SK-N-SH treated with all-trans-retinoic acid at 6 μM for 48 hours (cell line): ENCODE measurements at regions not wholly inside any gene's neighbourhood (a gene's known extent, or its start where the extent isn't known, plus 50 kb on each side); places are given as distances from the start of the nearest gene placed in this dataset.

Experiments used
- ATAC-seq: fragments of 200-7000 bp; cut with Tn5 transposase; 3 replicates; pipeline ENCODE4 v1.9.1; 2020; ENCODE audit warnings: mild to moderate bottlenecking, moderate library complexity
- ARNTL ChIP-seq: fragments of 450-650 bp; formaldehyde crosslinking; IDR thresholded peaks from 2 replicates; pipeline ENCODE4 v1.5.0; 2020; ENCODE audit warnings: low read depth, mild to moderate bottlenecking, moderate library complexity, borderline replicate concordance
- BACH2 ChIP-seq: fragments of 250-450 bp; sonication (Bioruptor Pico); IDR thresholded peaks from 2 replicates; pipeline ENCODE4 v1.9.0; 2021; ENCODE audit warnings: mild to moderate bottlenecking, borderline replicate concordance
- CSDC2 ChIP-seq: fragments of 250-450 bp; sonication (Bioruptor Pico); IDR thresholded peaks from 2 replicates; pipeline ENCODE4 v1.5.0; 2020; ENCODE audit warnings: mild to moderate bottlenecking, moderate library complexity
- ESRRG ChIP-seq: fragments of 250-450 bp; sonication (Bioruptor Pico); IDR thresholded peaks from 2 replicates; pipeline ENCODE4 v1.6.1; 2021; ENCODE audit warnings: mild to moderate bottlenecking
- GLIS3 ChIP-seq: fragments of 250-450 bp; sonication (Bioruptor Pico); IDR thresholded peaks from 2 replicates; pipeline ENCODE4 v1.5.0; 2020; ENCODE audit warnings: mild to moderate bottlenecking, moderate library complexity
- ISL1 ChIP-seq: fragments of 250-450 bp; sonication (Bioruptor Pico); IDR thresholded peaks from 2 replicates; pipeline ENCODE4 v2.1.2; 2022; ENCODE audit warnings: mild to moderate bottlenecking, moderate library complexity
- OSR1 ChIP-seq: fragments of 250-450 bp; sonication (Bioruptor Pico); IDR thresholded peaks from 2 replicates; pipeline ENCODE4 v1.8.0; 2022; ENCODE audit warnings: moderate library complexity, mild to moderate bottlenecking, inconsistent platforms
- PPARA ChIP-seq: fragments of 250-450 bp; sonication (Bioruptor Pico); IDR thresholded peaks from 2 replicates; pipeline ENCODE4 v1.5.0; 2020; ENCODE audit warnings: mild to moderate bottlenecking, borderline replicate concordance
- RARB ChIP-seq: fragments of 250-450 bp; sonication (Bioruptor Pico); IDR thresholded peaks from 2 replicates; pipeline ENCODE4 v1.8.0; 2021; ENCODE audit warnings: mild to moderate bottlenecking, moderate library complexity
- SNAI2 ChIP-seq: fragments of 250-450 bp; sonication (Bioruptor Pico); IDR thresholded peaks from 2 replicates; pipeline ENCODE4 v1.5.0; 2020; ENCODE audit warnings: mild to moderate bottlenecking, moderate library complexity
- TCF4 ChIP-seq: fragments of 250-450 bp; sonication (Bioruptor Pico); IDR thresholded peaks from 2 replicates; pipeline ENCODE4 v1.8.0; 2021; ENCODE audit warnings: mild to moderate bottlenecking, moderate library complexity, borderline replicate concordance
- TOX ChIP-seq: fragments of 250-450 bp; sonication (Bioruptor Pico); IDR thresholded peaks from 2 replicates; pipeline ENCODE4 v1.8.0; 2021; ENCODE audit warnings: mild to moderate bottlenecking, moderate library complexity, borderline replicate concordance
- ZC3H10 ChIP-seq: fragments of 250-450 bp; sonication (Bioruptor Pico); IDR thresholded peaks from 2 replicates; pipeline ENCODE4 v1.5.1; 2021; ENCODE audit warnings: mild to moderate bottlenecking, moderate library complexity
- ZFP3 ChIP-seq: fragments of 250-450 bp; sonication (Bioruptor Pico); IDR thresholded peaks from 2 replicates; pipeline ENCODE4 v1.5.0; 2020; ENCODE audit warnings: mild to moderate bottlenecking, moderate library complexity
- ZFP30 ChIP-seq: fragments of 450-650 bp; formaldehyde crosslinking; IDR thresholded peaks from 2 replicates; pipeline ENCODE4 v1.5.0; 2022; ENCODE audit warnings: mild to moderate bottlenecking, moderate library complexity
- ZNF565 ChIP-seq: fragments of 450-650 bp; formaldehyde crosslinking; conservative IDR thresholded peaks from 2 replicates; pipeline ENCODE4 v1.5.0; 2020; ENCODE audit warnings: low read depth, mild to moderate bottlenecking, moderate library complexity
- ZNF70 ChIP-seq: fragments of 450-650 bp; formaldehyde crosslinking; IDR thresholded peaks from 2 replicates; pipeline ENCODE4 v1.5.0; 2020; ENCODE audit warnings: mild to moderate bottlenecking, moderate library complexity
- ZNF8 ChIP-seq: fragments of 450-650 bp; formaldehyde crosslinking; IDR thresholded peaks from 2 replicates; pipeline ENCODE4 v1.5.0; 2020; ENCODE audit warnings: mild to moderate bottlenecking, moderate library complexity
- TF ChIP-seq, protein P1 (sequence below): fragments of 250-450 bp; sonication (Bioruptor Pico); IDR thresholded peaks from 2 replicates; pipeline ENCODE4 v1.5.1; 2021; ENCODE audit warnings: mild to moderate bottlenecking, moderate library complexity
- TF ChIP-seq, protein P2 (sequence below): fragments of 250-450 bp; sonication (Bioruptor Pico); IDR thresholded peaks from 2 replicates; pipeline ENCODE4 v1.8.0; 2020; ENCODE audit warnings: mild to moderate bottlenecking, moderate library complexity, borderline replicate concordance
- TF ChIP-seq, protein P3 (sequence below): fragments of 250-450 bp; sonication (Bioruptor Pico); IDR thresholded peaks from 2 replicates; pipeline ENCODE4 v1.5.1; 2020; ENCODE audit warnings: low read depth, mild to moderate bottlenecking, moderate library complexity
- TF ChIP-seq, protein P4 (sequence below): fragments of 250-450 bp; sonication (Bioruptor Pico); IDR thresholded peaks from 2 replicates; pipeline ENCODE4 v1.8.0; 2021; ENCODE audit warnings: low read depth, mild to moderate bottlenecking, moderate library complexity, borderline replicate concordance
- TF ChIP-seq, protein P5 (sequence below): fragments of 250-450 bp; sonication (Bioruptor Pico); IDR thresholded peaks from 2 replicates; pipeline ENCODE4 v1.5.0; 2020; ENCODE audit warnings: mild to moderate bottlenecking, moderate library complexity

DNA sequence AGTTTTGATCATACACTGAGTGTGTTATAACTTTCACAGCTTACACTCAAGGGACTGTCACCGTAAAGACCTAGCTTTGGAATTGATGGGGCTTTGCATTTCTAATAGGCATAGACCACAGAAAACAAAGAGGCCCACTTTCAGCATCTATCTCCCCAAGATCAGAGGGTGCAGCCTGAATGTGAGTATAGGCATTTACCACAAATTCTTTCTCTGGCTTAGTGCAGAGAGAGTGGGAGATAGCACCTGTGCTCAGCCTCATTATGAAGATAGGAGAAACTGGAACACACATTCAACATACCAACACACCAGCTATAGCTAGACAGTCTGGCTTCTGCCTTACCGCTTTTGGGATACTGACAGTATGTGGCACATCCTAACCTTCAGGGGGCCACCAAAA, 783.4 kb upstream of the GRAMD2B start:
- TF ChIP-seq, protein P1, sequence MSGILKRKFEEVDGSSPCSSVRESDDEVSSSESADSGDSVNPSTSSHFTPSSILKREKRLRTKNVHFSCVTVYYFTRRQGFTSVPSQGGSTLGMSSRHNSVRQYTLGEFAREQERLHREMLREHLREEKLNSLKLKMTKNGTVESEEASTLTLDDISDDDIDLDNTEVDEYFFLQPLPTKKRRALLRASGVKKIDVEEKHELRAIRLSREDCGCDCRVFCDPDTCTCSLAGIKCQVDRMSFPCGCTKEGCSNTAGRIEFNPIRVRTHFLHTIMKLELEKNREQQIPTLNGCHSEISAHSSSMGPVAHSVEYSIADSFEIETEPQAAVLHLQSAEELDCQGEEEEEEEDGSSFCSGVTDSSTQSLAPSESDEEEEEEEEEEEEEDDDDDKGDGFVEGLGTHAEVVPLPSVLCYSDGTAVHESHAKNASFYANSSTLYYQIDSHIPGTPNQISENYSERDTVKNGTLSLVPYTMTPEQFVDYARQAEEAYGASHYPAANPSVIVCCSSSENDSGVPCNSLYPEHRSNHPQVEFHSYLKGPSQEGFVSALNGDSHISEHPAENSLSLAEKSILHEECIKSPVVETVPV: no peak
- TF ChIP-seq TOX (CRISPR knock-in tag): no peak
- TF ChIP-seq ESRRG (CRISPR knock-in tag): no peak
- TF ChIP-seq, protein P2, sequence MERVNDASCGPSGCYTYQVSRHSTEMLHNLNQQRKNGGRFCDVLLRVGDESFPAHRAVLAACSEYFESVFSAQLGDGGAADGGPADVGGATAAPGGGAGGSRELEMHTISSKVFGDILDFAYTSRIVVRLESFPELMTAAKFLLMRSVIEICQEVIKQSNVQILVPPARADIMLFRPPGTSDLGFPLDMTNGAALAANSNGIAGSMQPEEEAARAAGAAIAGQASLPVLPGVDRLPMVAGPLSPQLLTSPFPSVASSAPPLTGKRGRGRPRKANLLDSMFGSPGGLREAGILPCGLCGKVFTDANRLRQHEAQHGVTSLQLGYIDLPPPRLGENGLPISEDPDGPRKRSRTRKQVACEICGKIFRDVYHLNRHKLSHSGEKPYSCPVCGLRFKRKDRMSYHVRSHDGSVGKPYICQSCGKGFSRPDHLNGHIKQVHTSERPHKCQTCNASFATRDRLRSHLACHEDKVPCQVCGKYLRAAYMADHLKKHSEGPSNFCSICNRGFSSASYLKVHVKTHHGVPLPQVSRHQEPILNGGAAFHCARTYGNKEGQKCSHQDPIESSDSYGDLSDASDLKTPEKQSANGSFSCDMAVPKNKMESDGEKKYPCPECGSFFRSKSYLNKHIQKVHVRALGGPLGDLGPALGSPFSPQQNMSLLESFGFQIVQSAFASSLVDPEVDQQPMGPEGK (CRISPR knock-in tag): no peak
- TF ChIP-seq PPARA (CRISPR knock-in tag): no peak
- TF ChIP-seq ZNF8: no peak
- TF ChIP-seq RARB: no peak
- no peak for TF ChIP-seq ISL1 (CRISPR knock-in tag)
- no peak for TF ChIP-seq OSR1 (CRISPR knock-in tag)
- no peak for TF ChIP-seq ZFP30 (CRISPR knock-in tag)
- TF ChIP-seq ARNTL (CRISPR knock-in tag): no peak
- no peak for TF ChIP-seq ZC3H10 (CRISPR knock-in tag)
- TF ChIP-seq ZNF565 (CRISPR knock-in tag): no peak
- TF ChIP-seq BACH2 (CRISPR knock-in tag): no peak
- TF ChIP-seq GLIS3 (CRISPR knock-in tag): no peak
- TF ChIP-seq CSDC2 (CRISPR knock-in tag): no peak
- TF ChIP-seq ZNF70 (CRISPR knock-in tag): no peak
- TF ChIP-seq, protein P3, sequence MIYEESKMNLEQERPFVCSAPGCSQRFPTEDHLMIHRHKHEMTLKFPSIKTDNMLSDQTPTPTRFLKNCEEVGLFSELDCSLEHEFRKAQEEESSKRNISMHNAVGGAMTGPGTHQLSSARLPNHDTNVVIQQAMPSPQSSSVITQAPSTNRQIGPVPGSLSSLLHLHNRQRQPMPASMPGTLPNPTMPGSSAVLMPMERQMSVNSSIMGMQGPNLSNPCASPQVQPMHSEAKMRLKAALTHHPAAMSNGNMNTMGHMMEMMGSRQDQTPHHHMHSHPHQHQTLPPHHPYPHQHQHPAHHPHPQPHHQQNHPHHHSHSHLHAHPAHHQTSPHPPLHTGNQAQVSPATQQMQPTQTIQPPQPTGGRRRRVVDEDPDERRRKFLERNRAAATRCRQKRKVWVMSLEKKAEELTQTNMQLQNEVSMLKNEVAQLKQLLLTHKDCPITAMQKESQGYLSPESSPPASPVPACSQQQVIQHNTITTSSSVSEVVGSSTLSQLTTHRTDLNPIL (CRISPR knock-in tag): no peak
- no peak for ATAC-seq

DNA sequence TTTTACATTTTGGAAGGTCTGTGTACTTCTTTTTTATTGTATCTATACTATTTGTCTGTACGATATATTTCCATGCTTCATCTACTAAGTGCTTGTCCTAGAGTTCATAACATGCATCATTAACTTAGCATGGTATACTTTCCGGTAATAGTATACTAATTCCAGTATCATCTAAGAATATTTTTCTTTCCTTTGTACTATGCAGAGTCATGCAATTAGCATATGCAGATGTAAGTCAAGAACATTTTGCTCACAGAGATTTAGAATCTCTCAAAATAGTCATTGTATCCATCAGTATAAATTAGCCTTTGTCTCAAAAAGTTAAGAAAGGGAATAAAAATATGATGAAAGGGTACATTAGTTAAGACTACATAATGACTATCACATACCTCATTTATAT, 770.4 kb upstream of the GRAMD2B start:
- TF ChIP-seq TCF4: no peak
- TF ChIP-seq ESRRG (CRISPR knock-in tag): no peak
- TF ChIP-seq ZFP30 (CRISPR knock-in tag): no peak
- no peak for TF ChIP-seq ISL1 (CRISPR knock-in tag)
- no peak for TF ChIP-seq SNAI2 (CRISPR knock-in tag)
- TF ChIP-seq ZFP3 (CRISPR knock-in tag): no peak
- TF ChIP-seq, protein P3 (CRISPR knock-in tag): no peak
- TF ChIP-seq, protein P4, sequence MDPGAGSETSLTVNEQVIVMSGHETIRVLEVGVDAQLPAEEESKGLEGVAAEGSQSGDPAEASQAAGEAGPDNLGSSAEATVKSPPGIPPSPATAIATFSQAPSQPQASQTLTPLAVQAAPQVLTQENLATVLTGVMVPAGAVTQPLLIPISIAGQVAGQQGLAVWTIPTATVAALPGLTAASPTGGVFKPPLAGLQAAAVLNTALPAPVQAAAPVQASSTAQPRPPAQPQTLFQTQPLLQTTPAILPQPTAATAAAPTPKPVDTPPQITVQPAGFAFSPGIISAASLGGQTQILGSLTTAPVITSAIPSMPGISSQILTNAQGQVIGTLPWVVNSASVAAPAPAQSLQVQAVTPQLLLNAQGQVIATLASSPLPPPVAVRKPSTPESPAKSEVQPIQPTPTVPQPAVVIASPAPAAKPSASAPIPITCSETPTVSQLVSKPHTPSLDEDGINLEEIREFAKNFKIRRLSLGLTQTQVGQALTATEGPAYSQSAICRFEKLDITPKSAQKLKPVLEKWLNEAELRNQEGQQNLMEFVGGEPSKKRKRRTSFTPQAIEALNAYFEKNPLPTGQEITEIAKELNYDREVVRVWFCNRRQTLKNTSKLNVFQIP (CRISPR knock-in tag): no peak
- TF ChIP-seq GLIS3 (CRISPR knock-in tag): no peak
- TF ChIP-seq, protein P5, sequence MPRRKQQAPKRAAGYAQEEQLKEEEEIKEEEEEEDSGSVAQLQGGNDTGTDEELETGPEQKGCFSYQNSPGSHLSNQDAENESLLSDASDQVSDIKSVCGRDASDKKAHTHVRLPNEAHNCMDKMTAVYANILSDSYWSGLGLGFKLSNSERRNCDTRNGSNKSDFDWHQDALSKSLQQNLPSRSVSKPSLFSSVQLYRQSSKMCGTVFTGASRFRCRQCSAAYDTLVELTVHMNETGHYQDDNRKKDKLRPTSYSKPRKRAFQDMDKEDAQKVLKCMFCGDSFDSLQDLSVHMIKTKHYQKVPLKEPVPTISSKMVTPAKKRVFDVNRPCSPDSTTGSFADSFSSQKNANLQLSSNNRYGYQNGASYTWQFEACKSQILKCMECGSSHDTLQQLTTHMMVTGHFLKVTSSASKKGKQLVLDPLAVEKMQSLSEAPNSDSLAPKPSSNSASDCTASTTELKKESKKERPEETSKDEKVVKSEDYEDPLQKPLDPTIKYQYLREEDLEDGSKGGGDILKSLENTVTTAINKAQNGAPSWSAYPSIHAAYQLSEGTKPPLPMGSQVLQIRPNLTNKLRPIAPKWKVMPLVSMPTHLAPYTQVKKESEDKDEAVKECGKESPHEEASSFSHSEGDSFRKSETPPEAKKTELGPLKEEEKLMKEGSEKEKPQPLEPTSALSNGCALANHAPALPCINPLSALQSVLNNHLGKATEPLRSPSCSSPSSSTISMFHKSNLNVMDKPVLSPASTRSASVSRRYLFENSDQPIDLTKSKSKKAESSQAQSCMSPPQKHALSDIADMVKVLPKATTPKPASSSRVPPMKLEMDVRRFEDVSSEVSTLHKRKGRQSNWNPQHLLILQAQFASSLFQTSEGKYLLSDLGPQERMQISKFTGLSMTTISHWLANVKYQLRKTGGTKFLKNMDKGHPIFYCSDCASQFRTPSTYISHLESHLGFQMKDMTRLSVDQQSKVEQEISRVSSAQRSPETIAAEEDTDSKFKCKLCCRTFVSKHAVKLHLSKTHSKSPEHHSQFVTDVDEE: no peak
- no peak for TF ChIP-seq OSR1 (CRISPR knock-in tag)
- TF ChIP-seq, protein P2 (CRISPR knock-in tag): no peak
- no peak for TF ChIP-seq ZNF70 (CRISPR knock-in tag)
- TF ChIP-seq ZNF565 (CRISPR knock-in tag): no peak
- TF ChIP-seq ZNF8: no peak
- TF ChIP-seq ZC3H10 (CRISPR knock-in tag): no peak
- TF ChIP-seq, protein P1: no peak
- TF ChIP-seq PPARA (CRISPR knock-in tag): no peak
- TF ChIP-seq ARNTL (CRISPR knock-in tag): no peak
- TF ChIP-seq BACH2 (CRISPR knock-in tag): no peak
- no peak for ATAC-seq
